ENCODE measurements at regions not wholly inside any gene's neighbourhood (a gene's known extent, or its start where the extent isn't known, plus 50 kb on each side); places are given as distances from the start of the nearest gene placed in this dataset.
"Not testable (repeated sequence)": the region's sequence is repeated elsewhere in the genome, so short reads cannot be mapped to it uniquely, and the experiment has no call there.

- peaks cover 7% of the 10 kb centered on the region for H3K9me3 Mint-ChIP-seq
- H3K4me1 Mint-ChIP-seq = peaks cover 7% of the 10 kb centered on the region
- TF ChIP-seq CTCF (IDR thresholded peaks at IDR 0.05) = no peak
- no peaks in the 10 kb centered on the region for H3K36me3 Mint-ChIP-seq (ENCODE audit: low read depth)
- DNase-seq = no peak
- H3K27ac Mint-ChIP-seq = no peak overlapping the region
- H3K4me3 Mint-ChIP-seq = no peak overlapping the region
- H3K27me3 Mint-ChIP-seq (ENCODE audit: low read depth, poor library complexity) = no peaks in the 10 kb centered on the region
These were observed 870.9 kb downstream of the KCNMA1 start for GRCh38 chr10:76766682-76767081.

- H3K4me3 Mint-ChIP-seq; H3K36me3 Mint-ChIP-seq (ENCODE audit: low read depth); H3K27me3 Mint-ChIP-seq (ENCODE audit: low read depth, poor library complexity); H3K9me3 Mint-ChIP-seq; DNase-seq; H3K27ac Mint-ChIP-seq; H3K4me1 Mint-ChIP-seq: not testable (repeated sequence)
These were observed 872.7 kb downstream of the KCNMA1 start for GRCh38 chr10:76764921-76765320.

- no peak for TF ChIP-seq CTCF (IDR thresholded peaks at IDR 0.05)
- Mint-ChIP-seq H3K4me3 (no peak overlapping the region), H3K4me1 (peaks cover 7% of the 10 kb centered on the region), H3K27ac (no peak overlapping the region), H3K9me3 (peaks cover 10% of the 10 kb centered on the region), H3K27me3 (ENCODE audit: low read depth, poor library complexity) (no peaks in the 10 kb centered on the region), H3K36me3 (ENCODE audit: low read depth) (no peaks in the 10 kb centered on the region)
- DNase-seq = no peak
These were observed 873.4 kb downstream of the KCNMA1 start for GRCh38 chr10:76764177-76764576.

GRCh38 chr10:76763376-76763775 lies 874.2 kb downstream of the KCNMA1 start:
- no peaks in the 10 kb centered on the region for H3K27me3 Mint-ChIP-seq (ENCODE audit: low read depth, poor library complexity)
- DNase-seq = no peak
- peaks cover 10% of the 10 kb centered on the region for H3K9me3 Mint-ChIP-seq
- no peaks in the 10 kb centered on the region for H3K36me3 Mint-ChIP-seq (ENCODE audit: low read depth)
- no peak overlapping the region for H3K4me3 Mint-ChIP-seq
- peaks cover 7% of the 10 kb centered on the region for H3K4me1 Mint-ChIP-seq
- TF ChIP-seq CTCF (IDR thresholded peaks at IDR 0.05) = no peak
- H3K27ac Mint-ChIP-seq = no peak overlapping the region

- no peak for DNase-seq
- no peak overlapping the region for H3K4me3 Mint-ChIP-seq
- H3K27ac Mint-ChIP-seq = no peak overlapping the region
- no peaks in the 10 kb centered on the region for H3K36me3 Mint-ChIP-seq (ENCODE audit: low read depth)
- H3K9me3 Mint-ChIP-seq = peaks cover 3% of the 10 kb centered on the region
- no peaks in the 10 kb centered on the region for H3K27me3 Mint-ChIP-seq (ENCODE audit: low read depth, poor library complexity)
- no peaks in the 10 kb centered on the region for H3K4me1 Mint-ChIP-seq
- no peak for TF ChIP-seq CTCF (IDR thresholded peaks at IDR 0.05)
These were observed 877.9 kb downstream of the KCNMA1 start for GRCh38 chr10:76759681-76760080.

GRCh38 chr10:76743169-76743568 lies 894.4 kb downstream of the KCNMA1 start:
- no peak for DNase-seq
- TF ChIP-seq CTCF (IDR thresholded peaks at IDR 0.05) = no peak
- peaks cover 5% of the 10 kb centered on the region for H3K27me3 Mint-ChIP-seq (ENCODE audit: low read depth, poor library complexity)
- no peaks in the 10 kb centered on the region for H3K4me1 Mint-ChIP-seq
- no peak overlapping the region for H3K4me3 Mint-ChIP-seq
- no peak overlapping the region for H3K27ac Mint-ChIP-seq
- H3K36me3 Mint-ChIP-seq (ENCODE audit: low read depth) = no peaks in the 10 kb centered on the region
- no peaks in the 10 kb centered on the region for H3K9me3 Mint-ChIP-seq
